ENCODE measurements at regions not wholly inside any gene's neighbourhood (a gene's known extent, or its start where the extent isn't known, plus 50 kb on each side); places are given as distances from the start of the nearest gene placed in this dataset.

GRCh38 chr12:22969521-22969920 lies 344.6 kb downstream of the ETNK1 start:
- no peaks in the 10 kb centered on the region for H3K9me3 ChIP-seq (replicated peaks in 1 of 2; ENCODE audit: control insufficient read depth in 2 of 2, insufficient read depth in 1 of 2, low read depth in 1 of 2, low read length in 2 of 2)
- H2BK15ac ChIP-seq (ENCODE audit: low read length) = no peak overlapping the region
- H3K4me3 ChIP-seq (ENCODE audit: low read length in 2 of 2) = no peak overlapping the region
- H3K23ac ChIP-seq (ENCODE audit: low read depth, low read length, poor library complexity) = no peak overlapping the region
- no peaks in the 10 kb centered on the region for H3K27me3 ChIP-seq (ENCODE audit: control insufficient read depth in 3 of 3, insufficient read depth in 3 of 3, low read depth in 1 of 3, low read length in 3 of 3)
- no peak overlapping the region for H2BK5ac ChIP-seq (ENCODE audit: low read length)
- H3K4ac ChIP-seq (ENCODE audit: low read length) = no peak overlapping the region
- no peak overlapping the region for H3K14ac ChIP-seq (ENCODE audit: low read length)
- no peak overlapping the region for H4K91ac ChIP-seq (ENCODE audit: low read depth, low read length, poor library complexity)
- H2AK5ac ChIP-seq (ENCODE audit: low read depth, low read length) = no peak overlapping the region
- H4K8ac ChIP-seq (ENCODE audit: low read depth, low read length) = no peak overlapping the region
- no CpG with 5 or more reads among the region's 4 CpGs for WGBS, 2 donors (ENCODE audit: extremely low coverage in 2 of 2, insufficient read length in 2 of 2, insufficient replicate concordance in 1 of 2)
- H3K18ac ChIP-seq (ENCODE audit: low read length) = no peak overlapping the region
- no peak overlapping the region for H2BK120ac ChIP-seq (ENCODE audit: low read depth, low read length)
- H3K27ac ChIP-seq (replicated peaks; ENCODE audit: low read length) = no peak overlapping the region
- H2BK12ac ChIP-seq (ENCODE audit: low read length) = no peak overlapping the region
- H3K4me2 ChIP-seq (ENCODE audit: insufficient read depth, low read length, poor library complexity, severe bottlenecking) = no peak overlapping the region
- H3K9ac ChIP-seq (ENCODE audit: low read depth, low read length, poor library complexity) = no peak overlapping the region
- no peak overlapping the region for H2AFZ ChIP-seq (ENCODE audit: low read length)
- no peaks in the 10 kb centered on the region for H3K79me1 ChIP-seq (ENCODE audit: low read depth, low read length)
- no peaks in the 10 kb centered on the region for H3K4me1 ChIP-seq (ENCODE audit: control insufficient read depth in 2 of 2, insufficient read depth in 1 of 2, low read depth in 1 of 2, low read length in 2 of 2)
- H3K36me3 ChIP-seq (replicated peaks in 1 of 2; ENCODE audit: control insufficient read depth in 2 of 2, insufficient read depth in 2 of 2, low read length in 2 of 2) = no peaks in the 10 kb centered on the region
- no peak for DNase-seq (ENCODE audit: low spot score)

- Histone ChIP-seq H2BK5ac (ENCODE audit: low read length) (no peak overlapping the region), H2BK12ac (ENCODE audit: low read length) (no peak overlapping the region), H3K27ac (replicated peaks; ENCODE audit: low read length) (no peak overlapping the region), H4K91ac (ENCODE audit: low read depth, low read length, poor library complexity) (no peak overlapping the region), H3K14ac (ENCODE audit: low read length) (no peak overlapping the region), H2BK120ac (ENCODE audit: low read depth, low read length) (no peak overlapping the region), H3K4me1 (ENCODE audit: control insufficient read depth in 2 of 2, insufficient read depth in 1 of 2, low read depth in 1 of 2, low read length in 2 of 2) (no peaks in the 10 kb centered on the region), H3K9me3 (replicated peaks in 1 of 2; ENCODE audit: control insufficient read depth in 2 of 2, insufficient read depth in 1 of 2, low read depth in 1 of 2, low read length in 2 of 2) (no peaks in the 10 kb centered on the region), H3K9ac (ENCODE audit: low read depth, low read length, poor library complexity) (no peak overlapping the region), H4K8ac (ENCODE audit: low read depth, low read length) (no peak overlapping the region), H3K4me3 (ENCODE audit: low read length in 2 of 2) (no peak overlapping the region), H2BK15ac (ENCODE audit: low read length) (no peak overlapping the region), H2AK5ac (ENCODE audit: low read depth, low read length) (no peak overlapping the region), H3K23ac (ENCODE audit: low read depth, low read length, poor library complexity) (no peak overlapping the region), H3K18ac (ENCODE audit: low read length) (no peak overlapping the region), H2AFZ (ENCODE audit: low read length) (peak overlapping the region; percentile 15), H3K4ac (ENCODE audit: low read length) (no peak overlapping the region), H3K27me3 (ENCODE audit: control insufficient read depth in 3 of 3, insufficient read depth in 3 of 3, low read depth in 1 of 3, low read length in 3 of 3) (no peaks in the 10 kb centered on the region), H3K36me3 (replicated peaks in 1 of 2; ENCODE audit: control insufficient read depth in 2 of 2, insufficient read depth in 2 of 2, low read length in 2 of 2) (no peaks in the 10 kb centered on the region), H3K4me2 (ENCODE audit: insufficient read depth, low read length, poor library complexity, severe bottlenecking) (no peak overlapping the region), H3K79me1 (ENCODE audit: low read depth, low read length) (no peaks in the 10 kb centered on the region)
- DNase-seq (ENCODE audit: low spot score) = no peak
- no CpG with 5 or more reads among the region's 6 CpGs for WGBS, 2 donors (ENCODE audit: extremely low coverage in 2 of 2, insufficient read length in 2 of 2, insufficient replicate concordance in 1 of 2)
Observed at GRCh38 chr12:22971247-22971646, 346.3 kb downstream of the ETNK1 start.

GRCh38 chr12:22971701-22972191 lies 346.8 kb downstream of the ETNK1 start:
- Histone ChIP-seq H3K27me3 (ENCODE audit: control insufficient read depth in 3 of 3, insufficient read depth in 3 of 3, low read depth in 1 of 3, low read length in 3 of 3) (no peaks in the 10 kb centered on the region), H3K14ac (ENCODE audit: low read length) (no peak overlapping the region), H3K27ac (replicated peaks; ENCODE audit: low read length) (no peak overlapping the region), H2BK5ac (ENCODE audit: low read length) (no peak overlapping the region), H2BK120ac (ENCODE audit: low read depth, low read length) (no peak overlapping the region), H2AFZ (ENCODE audit: low read length) (peak overlapping the region; percentile 15), H3K4me3 (ENCODE audit: low read length in 2 of 2) (no peak overlapping the region), H3K79me1 (ENCODE audit: low read depth, low read length) (no peaks in the 10 kb centered on the region), H3K4ac (ENCODE audit: low read length) (no peak overlapping the region), H3K18ac (ENCODE audit: low read length) (no peak overlapping the region), H2BK15ac (ENCODE audit: low read length) (no peak overlapping the region), H3K23ac (ENCODE audit: low read depth, low read length, poor library complexity) (no peak overlapping the region), H2AK5ac (ENCODE audit: low read depth, low read length) (no peak overlapping the region), H4K91ac (ENCODE audit: low read depth, low read length, poor library complexity) (no peak overlapping the region), H3K4me1 (ENCODE audit: control insufficient read depth in 2 of 2, insufficient read depth in 1 of 2, low read depth in 1 of 2, low read length in 2 of 2) (no peaks in the 10 kb centered on the region), H2BK12ac (ENCODE audit: low read length) (no peak overlapping the region), H3K36me3 (replicated peaks in 1 of 2; ENCODE audit: control insufficient read depth in 2 of 2, insufficient read depth in 2 of 2, low read length in 2 of 2) (no peaks in the 10 kb centered on the region), H4K8ac (ENCODE audit: low read depth, low read length) (no peak overlapping the region), H3K9ac (ENCODE audit: low read depth, low read length, poor library complexity) (no peak overlapping the region), H3K4me2 (ENCODE audit: insufficient read depth, low read length, poor library complexity, severe bottlenecking) (no peak overlapping the region), H3K9me3 (replicated peaks in 1 of 2; ENCODE audit: control insufficient read depth in 2 of 2, insufficient read depth in 1 of 2, low read depth in 1 of 2, low read length in 2 of 2) (no peaks in the 10 kb centered on the region)
- no peak for DNase-seq (ENCODE audit: low spot score)
- WGBS, 2 donors (ENCODE audit: extremely low coverage in 2 of 2, insufficient read length in 2 of 2, insufficient replicate concordance in 1 of 2) = no CpG with 5 or more reads among the region's 12 CpGs

DNA sequence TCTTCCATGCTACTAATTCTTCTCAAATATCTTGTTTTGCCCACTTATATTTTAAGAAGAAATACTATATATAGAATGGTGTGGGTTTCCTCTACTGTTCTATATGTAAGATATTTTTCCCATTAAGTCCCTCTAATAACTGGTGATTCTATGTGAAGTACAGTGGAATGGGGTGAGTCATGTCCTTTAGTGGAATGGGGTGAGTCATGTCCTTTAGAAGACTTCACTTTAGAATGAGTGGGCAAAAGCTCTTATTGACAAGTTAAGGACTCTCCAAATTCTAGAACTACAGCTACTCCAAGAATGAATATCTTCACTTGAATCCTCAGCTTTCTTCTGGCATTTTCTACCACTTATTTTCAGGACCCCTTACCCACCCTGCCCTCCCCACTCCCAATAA lies 349.9 kb downstream of the ETNK1 start:
- no peak overlapping the region for H2AK5ac ChIP-seq (ENCODE audit: low read depth, low read length)

More for the DNA sequence above, 349.9 kb downstream of the ETNK1 start:
- H2BK12ac ChIP-seq (ENCODE audit: low read length) = no peak overlapping the region
- no peak overlapping the region for H3K18ac ChIP-seq (ENCODE audit: low read length)
- H3K9ac ChIP-seq (ENCODE audit: low read depth, low read length, poor library complexity) = no peak overlapping the region
- H3K79me1 ChIP-seq (ENCODE audit: low read depth, low read length) = no peaks in the 10 kb centered on the region
- H3K27me3 ChIP-seq (ENCODE audit: control insufficient read depth in 3 of 3, insufficient read depth in 3 of 3, low read depth in 1 of 3, low read length in 3 of 3) = no peaks in the 10 kb centered on the region
- no peak overlapping the region for H2BK15ac ChIP-seq (ENCODE audit: low read length)
- no peak overlapping the region for H3K4me2 ChIP-seq (ENCODE audit: insufficient read depth, low read length, poor library complexity, severe bottlenecking)
- no peak overlapping the region for H4K8ac ChIP-seq (ENCODE audit: low read depth, low read length)
- no peaks in the 10 kb centered on the region for H3K36me3 ChIP-seq (replicated peaks in 1 of 2; ENCODE audit: control insufficient read depth in 2 of 2, insufficient read depth in 2 of 2, low read length in 2 of 2)
- no peak overlapping the region for H4K91ac ChIP-seq (ENCODE audit: low read depth, low read length, poor library complexity)
- H3K4me3 ChIP-seq (ENCODE audit: low read length in 2 of 2) = no peak overlapping the region
- H3K14ac ChIP-seq (ENCODE audit: low read length) = no peak overlapping the region
- H3K9me3 ChIP-seq (replicated peaks in 1 of 2; ENCODE audit: control insufficient read depth in 2 of 2, insufficient read depth in 1 of 2, low read depth in 1 of 2, low read length in 2 of 2) = no peaks in the 10 kb centered on the region
- no peak overlapping the region for H2AFZ ChIP-seq (ENCODE audit: low read length)
- H3K27ac ChIP-seq (replicated peaks; ENCODE audit: low read length) = no peak overlapping the region
- H2BK120ac ChIP-seq (ENCODE audit: low read depth, low read length) = no peak overlapping the region
- DNase-seq (ENCODE audit: low spot score) = no peak
- H3K4ac ChIP-seq (ENCODE audit: low read length) = no peak overlapping the region
- no peak overlapping the region for H2BK5ac ChIP-seq (ENCODE audit: low read length)
- H3K4me1 ChIP-seq (ENCODE audit: control insufficient read depth in 2 of 2, insufficient read depth in 1 of 2, low read depth in 1 of 2, low read length in 2 of 2) = peaks cover 0 to 2% of the 10 kb centered on the region in 2 donors
- no peak overlapping the region for H3K23ac ChIP-seq (ENCODE audit: low read depth, low read length, poor library complexity)
